ENCODE measurements at regions not wholly inside any gene's neighbourhood (a gene's known extent, or its start where the extent isn't known, plus 50 kb on each side); places are given as distances from the start of the nearest gene placed in this dataset.
"Not testable (repeated sequence)": the region's sequence is repeated elsewhere in the genome, so short reads cannot be mapped to it uniquely, and the experiment has no call there.

DNA sequence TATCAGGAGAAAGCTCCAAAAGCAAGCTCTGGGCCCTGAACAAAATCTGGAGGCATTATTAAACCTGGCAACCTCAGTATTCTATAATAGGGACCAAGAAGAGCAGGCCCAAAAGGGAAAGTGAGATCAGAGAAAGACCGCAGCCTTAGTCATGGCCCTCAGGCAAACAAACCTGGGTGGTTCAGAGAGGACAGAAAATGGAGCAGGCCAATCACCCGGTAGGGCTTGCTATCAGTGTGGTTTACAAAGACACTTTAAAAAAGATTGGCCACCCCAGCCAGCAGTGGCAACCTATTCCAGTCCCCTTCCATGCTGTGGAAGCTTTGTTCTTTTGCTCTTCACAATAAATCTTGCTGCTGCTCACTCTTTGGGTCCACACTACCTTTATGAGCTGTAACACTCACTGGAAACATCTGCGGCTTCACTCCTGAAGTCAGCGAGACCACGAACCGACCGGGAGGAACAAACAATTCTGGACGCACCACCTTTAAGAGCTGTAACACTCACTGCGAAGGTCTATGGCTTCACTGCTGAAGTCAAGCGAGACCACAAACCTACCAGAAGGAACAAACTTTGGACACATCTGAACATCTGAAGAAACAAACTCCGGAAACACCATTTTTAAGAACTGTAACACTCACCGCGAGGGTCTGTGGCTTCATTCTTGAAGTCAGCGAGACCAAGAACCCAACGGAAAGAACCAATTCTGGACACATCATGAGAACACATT lies 1821.2 kb upstream of the PCDH20 start:
- DNase-seq (ENCODE audit: low read depth, low spot score); H3K27ac ChIP-seq: not testable (repeated sequence)

DNA sequence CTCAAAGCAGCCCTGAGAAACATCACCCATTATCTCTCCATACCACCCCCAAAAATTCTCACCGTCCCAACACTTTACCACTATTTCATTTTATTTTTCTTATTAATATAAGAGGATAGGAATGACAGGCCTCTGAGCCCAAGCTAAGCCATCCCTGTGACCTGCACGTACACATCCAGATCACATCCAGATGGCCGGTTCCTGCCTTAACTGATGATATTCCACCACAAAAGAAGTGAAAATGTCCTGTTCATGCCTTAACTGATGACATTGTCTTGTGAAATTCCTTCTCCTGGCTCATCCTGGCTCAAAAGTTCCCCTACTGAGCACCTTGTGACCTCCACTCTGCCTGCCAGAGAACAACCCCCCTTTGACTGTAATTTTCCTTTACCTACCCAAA lies 1802.9 kb upstream of the PCDH20 start:
- H3K27ac ChIP-seq; DNase-seq (ENCODE audit: low read depth, low spot score): not testable (repeated sequence)

DNA sequence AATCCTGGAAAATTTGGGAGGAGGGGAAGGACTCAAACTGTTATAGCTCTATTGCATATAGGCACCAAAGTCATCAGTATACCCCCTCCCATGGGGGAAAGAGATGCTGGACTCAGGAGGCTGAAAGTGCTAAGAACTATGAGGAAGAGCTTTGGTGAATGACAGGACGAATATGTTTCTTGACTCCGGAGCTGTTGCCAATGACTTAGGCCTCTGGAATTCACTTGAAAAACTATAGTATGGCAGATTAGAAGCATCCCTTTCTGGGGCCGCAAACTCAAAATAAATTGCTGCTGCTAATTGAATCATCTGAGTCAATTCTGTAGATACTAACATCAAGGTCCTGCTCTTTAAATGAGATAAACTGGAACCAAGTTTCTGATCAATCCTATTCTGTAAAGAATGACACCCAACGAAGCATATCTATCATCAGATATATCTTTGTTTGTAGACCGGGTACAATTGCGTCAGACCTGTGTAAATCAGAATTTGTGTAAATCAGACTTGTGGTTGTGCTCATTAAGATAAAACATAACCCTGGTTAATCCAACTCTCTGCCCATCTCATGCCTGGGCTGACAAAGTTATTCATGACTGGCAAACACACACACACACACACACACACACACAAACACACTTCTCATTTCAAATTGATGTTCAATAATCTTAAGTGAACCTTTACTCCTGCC lies 1793.8 kb upstream of the PCDH20 start:
- DNase-seq (ENCODE audit: low read depth, low spot score): no peak
- no peak overlapping the region for H3K27ac ChIP-seq

DNA sequence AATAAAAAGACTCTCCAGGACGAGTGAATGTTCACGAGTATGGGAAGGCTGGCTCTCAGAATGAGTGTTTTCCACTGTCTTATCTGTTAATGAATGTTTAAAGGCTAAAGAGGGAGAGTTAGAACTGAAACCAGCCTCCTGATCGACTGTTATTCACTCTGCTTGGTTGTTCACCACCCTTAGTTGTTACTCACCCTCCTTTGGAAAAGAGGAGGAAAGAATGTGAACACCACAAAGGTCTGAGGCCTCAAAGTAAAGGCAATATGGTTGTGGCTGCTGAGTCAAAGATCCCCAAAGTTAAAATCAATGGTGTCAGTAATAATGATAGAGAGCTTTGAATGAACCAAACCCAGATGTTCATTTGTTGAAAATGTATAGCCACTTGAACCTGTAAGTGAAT lies 1793.2 kb upstream of the PCDH20 start:
- H3K27ac ChIP-seq: no peak overlapping the region
- DNase-seq (ENCODE audit: low read depth, low spot score): no peak

DNA sequence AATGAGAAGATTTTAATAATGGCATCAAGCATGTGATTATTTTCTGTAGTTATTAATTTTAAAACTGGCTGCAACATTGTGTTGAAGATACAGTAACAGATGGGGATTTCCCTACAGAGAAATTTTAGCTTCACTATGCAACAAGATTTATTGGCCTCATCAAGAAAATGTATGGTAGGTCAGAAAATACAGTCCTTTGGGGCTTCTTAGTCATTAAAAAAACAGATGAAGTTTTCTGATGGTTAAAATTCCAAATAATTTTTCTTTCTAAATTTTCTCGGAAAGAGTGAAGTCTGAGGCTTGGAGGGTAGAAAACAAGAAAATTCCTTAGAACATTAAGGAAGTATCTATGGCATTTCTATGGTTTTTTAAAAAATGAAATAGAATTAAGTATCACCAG lies 1790.8 kb upstream of the PCDH20 start:
- no peak for DNase-seq (ENCODE audit: low read depth, low spot score)
- H3K27ac ChIP-seq: no peak overlapping the region

DNA sequence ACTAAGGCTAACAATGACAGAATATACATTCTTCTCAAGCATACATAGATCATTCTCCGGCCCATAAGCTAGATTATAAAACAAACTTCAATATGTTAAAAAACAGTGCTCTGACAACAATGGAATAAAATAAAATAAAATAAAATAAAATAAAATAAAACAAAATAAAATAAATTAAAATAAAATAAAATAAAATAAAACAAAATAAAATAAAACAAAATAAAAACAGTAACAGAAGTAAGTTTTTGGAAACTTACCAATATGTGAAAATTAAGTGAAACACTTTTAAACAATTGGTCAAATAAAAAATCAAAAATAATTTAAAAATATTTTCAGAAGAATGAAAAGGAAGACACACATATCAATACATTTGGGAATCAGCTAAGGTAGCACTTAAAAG lies 1785.8 kb upstream of the PCDH20 start:
- no peak for DNase-seq (ENCODE audit: low read depth, low spot score)
- H3K27ac ChIP-seq: no peak overlapping the region

DNA sequence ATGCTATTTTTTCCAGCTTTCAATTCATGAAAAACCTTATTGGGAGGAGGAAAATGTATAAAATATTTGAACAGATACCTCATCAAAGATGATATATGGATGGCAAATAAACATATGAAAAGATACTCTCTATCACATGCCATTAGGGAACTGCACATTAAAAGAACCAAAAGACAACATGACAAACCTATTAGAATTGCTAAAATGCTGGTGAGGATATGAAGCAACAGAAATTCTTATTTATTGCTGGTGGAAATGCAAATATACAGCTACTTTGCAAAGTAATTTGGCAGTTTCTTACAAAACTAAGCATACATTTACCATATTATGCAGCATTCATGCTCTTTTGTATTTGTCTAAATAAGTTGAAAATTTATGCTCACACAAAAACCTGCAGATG lies 1783.9 kb upstream of the PCDH20 start:
- H3K27ac ChIP-seq: no peak overlapping the region

DNA sequence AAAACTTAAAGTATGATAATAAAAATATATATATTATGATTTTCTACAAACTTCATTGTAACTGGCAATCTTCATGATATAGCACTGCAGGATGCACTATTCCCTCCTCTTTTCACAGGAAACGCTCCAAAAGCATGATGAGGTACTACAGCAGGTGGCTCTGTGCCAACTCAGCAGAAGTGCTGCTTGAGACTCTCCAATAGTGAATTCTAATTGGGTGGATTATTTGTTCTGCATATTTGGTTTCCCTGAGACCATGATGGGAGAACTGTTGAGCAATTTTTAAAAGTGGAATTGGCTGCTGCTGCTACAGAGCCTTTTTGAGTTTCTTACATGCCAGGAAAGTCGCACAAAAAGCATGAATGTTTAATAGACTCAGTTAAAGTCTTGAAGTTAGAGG lies 1782.4 kb upstream of the PCDH20 start:
- DNase-seq (ENCODE audit: low read depth, low spot score): no peak
- no peak overlapping the region for H3K27ac ChIP-seq

More for the DNA sequence above, 1783.9 kb upstream of the PCDH20 start:
- DNase-seq (ENCODE audit: low read depth, low spot score): no peak

DNA sequence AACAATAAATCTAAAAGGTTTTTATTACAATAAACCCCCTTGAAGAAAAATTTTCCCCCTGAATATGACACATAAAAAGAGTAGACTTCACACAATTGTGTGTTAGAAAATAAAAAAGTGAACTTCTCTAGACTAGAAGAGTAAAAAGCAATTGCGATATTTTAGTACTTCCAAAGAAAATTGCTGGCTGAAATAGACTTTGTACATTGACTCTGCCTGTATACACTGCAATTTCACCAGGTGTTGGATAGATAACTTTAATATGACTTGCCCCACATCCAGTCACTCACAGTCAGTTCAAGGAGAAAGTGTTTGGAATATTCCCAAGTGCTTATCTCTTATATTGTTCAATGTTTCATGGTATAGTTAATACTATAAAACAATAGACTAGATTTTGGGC lies 1780.1 kb upstream of the PCDH20 start:
- no peak for DNase-seq (ENCODE audit: low read depth, low spot score)
- H3K27ac ChIP-seq: no peak overlapping the region

DNA sequence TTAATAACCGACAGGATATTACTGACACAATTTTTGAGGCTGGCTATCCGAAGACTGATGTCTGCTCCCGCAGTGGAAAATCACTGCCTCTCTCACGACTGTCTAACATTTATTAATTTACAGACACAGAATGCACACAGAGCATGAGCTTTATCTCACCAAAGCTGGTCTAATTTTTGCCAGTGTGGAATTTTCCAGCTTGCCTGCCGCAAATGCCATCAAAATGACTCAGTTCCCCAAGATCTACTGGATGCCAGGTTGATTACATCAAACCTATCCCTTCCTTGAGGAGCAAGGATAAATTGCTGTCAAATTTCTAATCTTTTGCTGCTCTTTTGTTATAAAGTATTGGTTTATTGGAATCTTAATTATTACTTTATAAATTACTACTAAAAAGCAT lies 1775.1 kb upstream of the PCDH20 start:
- H3K27ac ChIP-seq: no peak overlapping the region
- no peak for DNase-seq (ENCODE audit: low read depth, low spot score)

DNA sequence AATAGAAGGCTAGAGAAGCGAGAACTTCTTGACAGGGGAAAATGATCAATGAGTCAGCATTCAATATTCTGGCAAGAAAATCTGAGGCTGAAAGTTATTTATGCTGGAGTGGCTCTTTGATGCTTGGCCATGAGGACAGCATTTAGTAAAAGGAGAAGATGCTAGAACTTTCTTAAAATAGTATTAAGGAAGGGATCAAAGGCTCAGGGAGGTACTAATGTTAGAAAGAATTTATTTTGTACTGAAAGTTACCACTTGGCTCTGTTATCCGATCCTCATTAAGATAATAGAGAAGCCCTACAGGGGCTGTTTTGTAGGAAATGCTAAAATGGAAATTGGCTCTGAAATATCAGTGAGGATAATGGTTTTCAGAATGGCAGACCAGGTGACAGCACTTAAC lies 1774.6 kb upstream of the PCDH20 start:
- H3K27ac ChIP-seq: no peak overlapping the region

DNA sequence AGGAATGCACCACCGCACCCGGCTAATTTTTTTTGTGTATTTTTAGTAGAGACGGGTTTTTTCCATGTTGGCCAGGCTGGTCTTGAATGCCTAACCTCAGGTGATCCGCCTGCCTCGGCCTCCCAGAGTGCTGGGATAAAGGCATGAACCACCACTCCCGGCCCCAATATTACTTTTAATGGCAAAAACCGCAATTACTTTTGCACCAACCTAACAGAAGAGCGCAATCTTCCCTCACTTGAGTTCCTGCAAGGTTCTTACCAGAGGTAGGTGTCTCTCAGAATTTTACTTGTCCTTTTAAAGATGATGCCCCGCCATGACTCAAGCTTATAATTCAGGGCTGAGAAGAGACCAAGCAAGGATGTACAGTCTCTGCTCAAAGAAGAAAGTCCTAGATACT lies 1774.1 kb upstream of the PCDH20 start:
- H3K27ac ChIP-seq: no peak overlapping the region
- no peak for DNase-seq (ENCODE audit: low read depth, low spot score)

More for the DNA sequence above, 1774.6 kb upstream of the PCDH20 start:
- no peak for DNase-seq (ENCODE audit: low read depth, low spot score)

DNA sequence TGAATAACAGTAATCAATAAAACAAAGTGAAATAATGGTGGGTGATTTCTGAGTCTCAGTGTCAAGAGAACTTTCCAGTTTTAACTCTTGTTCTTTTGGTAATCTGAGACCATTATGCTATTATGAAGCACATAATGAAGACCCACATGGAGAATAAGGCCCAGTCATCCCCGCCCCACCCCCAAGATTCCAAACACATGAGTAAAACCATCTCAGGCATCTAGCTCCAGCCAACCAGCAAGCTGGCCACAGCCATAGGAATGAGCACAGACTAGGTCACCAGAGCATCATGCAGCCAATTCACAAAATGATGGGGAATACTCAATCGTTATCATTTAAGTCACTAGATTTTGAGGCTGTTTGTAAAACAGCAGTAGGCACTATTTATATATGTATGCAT lies 1769.0 kb upstream of the PCDH20 start:
- H3K27ac ChIP-seq: no peak overlapping the region
- no peak for DNase-seq (ENCODE audit: low read depth, low spot score)

DNA sequence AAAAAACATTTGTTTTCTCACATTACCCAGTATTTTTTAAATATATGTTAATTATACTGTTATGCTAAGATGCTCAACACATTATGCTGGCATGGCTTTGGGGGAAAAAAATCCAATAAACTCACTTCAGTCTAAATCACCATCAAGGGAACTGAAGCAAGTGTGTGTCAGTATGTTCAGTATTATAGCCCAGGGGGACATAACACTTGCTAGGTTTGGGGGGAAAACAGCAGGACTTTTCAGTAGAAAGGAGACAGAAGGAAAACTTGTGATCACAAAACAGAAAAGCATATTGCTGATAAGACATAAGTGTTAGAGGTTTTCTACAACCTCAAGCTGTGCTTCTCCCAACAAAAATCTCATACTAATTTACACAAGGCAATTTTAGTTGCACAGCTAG lies 1759.9 kb upstream of the PCDH20 start:
- H3K27ac ChIP-seq: no peak overlapping the region
- no peak for DNase-seq (ENCODE audit: low read depth, low spot score)

DNA sequence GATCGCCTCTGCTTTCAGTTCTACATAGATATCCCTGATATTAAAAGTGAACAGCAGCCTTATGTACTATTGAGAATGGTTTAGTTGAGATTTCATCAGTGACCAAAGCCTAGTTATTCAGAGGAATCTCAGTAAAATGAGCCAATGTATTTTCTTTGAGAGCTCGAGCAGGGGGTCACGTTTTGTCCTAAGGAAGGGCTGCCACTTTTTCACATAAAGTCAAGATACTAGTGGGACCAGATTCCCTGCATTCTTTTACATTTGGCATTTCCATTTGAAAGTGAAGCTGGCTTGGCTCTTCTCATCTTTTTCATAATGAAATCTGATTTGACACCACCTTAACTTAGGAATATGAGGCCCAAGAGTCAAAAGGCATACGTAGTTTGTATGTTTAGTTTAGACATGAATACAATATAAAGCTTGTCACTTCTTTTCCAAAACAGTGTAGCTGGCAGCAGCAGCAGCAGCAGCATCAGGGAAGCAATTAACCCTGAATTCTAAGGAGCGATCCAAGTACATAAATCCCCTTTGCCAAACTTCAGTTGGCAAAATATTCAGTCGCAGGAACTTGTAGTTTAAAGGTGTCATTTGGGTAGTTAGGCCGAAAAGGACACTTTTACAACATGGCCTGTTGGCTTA lies 1752.2 kb upstream of the PCDH20 start:
- H3K27ac ChIP-seq: no peak overlapping the region
- DNase-seq (ENCODE audit: low read depth, low spot score): no peak

DNA sequence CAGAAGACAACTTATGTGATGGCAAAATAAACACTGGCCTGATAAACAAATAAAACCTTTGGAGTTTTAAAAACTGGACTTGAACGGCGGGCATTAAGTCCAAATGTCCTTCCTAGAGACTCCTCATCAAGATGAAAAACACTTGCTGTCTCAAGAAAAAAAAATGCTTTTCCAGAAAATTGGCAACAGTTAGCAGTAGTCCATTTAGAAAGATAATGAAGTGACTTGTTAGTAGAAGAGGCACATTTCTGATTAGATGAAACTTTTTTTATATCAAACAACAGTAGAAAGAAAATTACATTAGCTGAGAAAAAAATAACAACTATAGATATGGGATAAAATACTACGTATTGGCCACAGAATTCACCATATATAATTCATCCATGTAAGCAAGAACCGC lies 1750.7 kb upstream of the PCDH20 start:
- no peak overlapping the region for H3K27ac ChIP-seq
- DNase-seq (ENCODE audit: low read depth, low spot score): no peak

DNA sequence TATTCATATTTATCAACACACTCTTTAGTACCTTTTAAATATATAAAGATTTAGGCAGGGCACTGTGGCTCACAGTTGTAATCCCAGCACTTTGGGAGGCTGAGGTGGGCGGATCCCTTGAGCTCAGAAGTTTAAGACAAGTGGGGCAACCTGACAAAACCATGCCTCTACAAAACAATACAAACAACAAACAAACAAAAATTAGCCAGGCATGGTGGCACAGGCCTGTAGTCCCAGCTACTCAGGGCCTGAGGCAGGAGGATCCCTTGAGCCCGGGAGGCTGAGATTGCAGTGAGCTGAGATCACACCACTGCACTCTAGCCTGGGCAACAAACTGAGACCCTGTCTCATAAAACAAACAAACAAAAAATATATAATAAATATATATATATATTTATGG lies 1748.3 kb upstream of the PCDH20 start:
- H3K27ac ChIP-seq: no peak overlapping the region
- no peak for DNase-seq (ENCODE audit: low read depth, low spot score)

DNA sequence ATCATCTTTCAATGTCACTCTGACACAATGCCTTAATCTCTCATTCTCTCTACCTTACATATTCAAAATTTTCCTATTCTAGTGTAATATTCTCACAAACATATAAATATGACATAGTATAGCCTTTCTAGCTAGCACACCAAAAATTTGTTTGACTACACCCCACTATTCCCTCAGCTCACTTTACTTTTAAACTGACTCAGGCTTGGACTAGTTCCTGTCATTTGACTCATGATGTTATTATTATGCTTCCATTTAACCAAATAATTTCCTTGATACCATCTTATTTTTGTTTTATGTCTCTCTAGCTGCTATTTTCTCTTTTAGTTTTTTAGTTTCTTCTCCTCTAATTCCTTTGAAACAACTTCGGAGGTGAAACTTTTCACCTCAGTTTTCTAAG lies 1745.6 kb upstream of the PCDH20 start:
- no peak for DNase-seq (ENCODE audit: low read depth, low spot score)

DNA sequence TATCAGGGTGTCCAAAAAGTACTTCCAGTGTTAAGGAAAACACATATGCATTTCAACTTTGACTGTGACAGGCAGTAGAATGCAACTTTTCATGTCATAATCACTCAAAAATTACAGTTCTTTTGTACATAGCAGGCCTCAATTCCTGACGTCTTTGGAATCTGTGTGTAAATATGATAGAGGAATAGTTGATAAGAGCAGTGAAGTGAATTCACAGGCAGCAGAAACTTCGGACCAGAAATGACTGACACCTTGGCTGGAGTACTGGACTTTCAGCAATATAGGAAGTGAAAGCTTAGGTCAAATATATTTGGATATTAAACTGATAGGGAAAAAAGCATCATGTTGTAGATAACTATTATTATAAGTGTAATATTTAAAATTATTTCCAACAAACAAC lies 1741.2 kb upstream of the PCDH20 start:
- no peak for DNase-seq (ENCODE audit: low read depth, low spot score)
- no peak overlapping the region for H3K27ac ChIP-seq

More for the DNA sequence above, 1745.6 kb upstream of the PCDH20 start:
- H3K27ac ChIP-seq: no peak overlapping the region

DNA sequence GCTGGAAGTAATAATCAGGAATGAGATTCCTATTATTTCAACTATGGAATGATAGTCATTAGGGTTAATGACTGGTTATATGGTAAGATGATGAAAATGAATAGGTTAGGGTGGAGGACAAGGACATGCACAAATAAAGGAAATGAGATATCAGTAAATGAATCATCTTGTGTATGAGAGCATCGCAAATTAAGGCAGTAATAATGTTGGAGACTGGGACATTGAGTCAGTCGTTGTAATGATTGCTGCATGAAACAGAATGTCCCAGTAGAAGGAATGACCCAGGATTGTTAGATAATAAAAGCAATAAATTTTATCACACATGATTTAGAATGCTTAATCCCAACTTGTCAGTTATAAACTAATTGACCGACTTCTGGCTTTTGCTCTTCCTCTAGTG lies 1733.7 kb upstream of the PCDH20 start:
- H3K27ac ChIP-seq: no peak overlapping the region
- DNase-seq (ENCODE audit: low read depth, low spot score): no peak

DNA sequence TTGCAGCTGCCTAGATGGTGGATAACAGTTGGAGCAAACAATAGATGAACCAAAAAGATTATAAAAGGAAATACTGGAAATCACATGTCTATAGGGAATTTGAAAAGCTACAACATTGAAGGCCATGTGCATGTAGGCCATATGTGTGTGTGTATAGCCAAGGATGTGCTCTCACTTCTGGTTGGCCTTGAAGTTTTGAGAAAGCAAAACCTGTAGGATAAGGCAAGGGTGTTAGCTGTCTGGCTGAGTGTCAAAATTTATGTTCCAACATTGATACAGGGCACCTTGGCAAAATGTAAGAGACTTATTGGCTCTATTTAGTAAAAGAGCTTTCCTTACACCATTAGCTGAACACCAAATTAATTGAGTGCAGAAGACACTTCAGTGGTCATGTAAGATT lies 1723.6 kb upstream of the PCDH20 start:
- no peak for DNase-seq (ENCODE audit: low read depth, low spot score)

DNA sequence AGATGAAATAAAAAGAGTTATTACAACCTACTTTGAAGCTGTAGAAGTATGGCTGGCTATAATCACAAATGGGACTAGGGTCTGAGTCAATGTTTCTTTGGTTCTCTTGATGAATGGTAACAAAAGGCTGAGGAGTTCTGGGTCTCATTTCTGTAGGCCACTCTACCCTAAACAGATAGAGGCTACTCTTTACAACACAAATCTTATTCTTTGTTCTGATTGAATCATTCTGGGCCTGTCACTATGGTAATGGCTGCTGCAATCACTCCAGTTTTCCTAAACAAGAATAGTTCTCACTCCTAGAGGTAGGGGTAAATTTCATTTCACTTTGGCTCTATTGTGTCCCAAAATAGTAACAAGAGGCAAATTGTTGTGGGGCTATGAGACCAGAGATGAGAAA lies 1714.3 kb upstream of the PCDH20 start:
- DNase-seq (ENCODE audit: low read depth, low spot score): no peak
- no peak overlapping the region for H3K27ac ChIP-seq

More for the DNA sequence above, 1723.6 kb upstream of the PCDH20 start:
- no peak overlapping the region for H3K27ac ChIP-seq
